Gastrocnemius medialis (tissue), 4 donors: ENCODE measurements at regions not wholly inside any gene's neighbourhood (a gene's known extent, or its start where the extent isn't known, plus 50 kb on each side); places are given as distances from the start of the nearest gene placed in this dataset.

ENCODE experiments used
- ATAC-seq, 2 donors: fragments of 150-250 bp; one replicate each; pipeline ENCODE4 v1.9.1; 2016
- DNase-seq, 2 donors: peaks; one replicate each; pipeline ENCODE4 v3.0.0-alpha.2; 2019
- H3K27ac ChIP-seq, 4 donors: fragments of 200-600 bp; sonication (generic); 1 replicate in 1 of 4; 2 replicates in 3 of 4; pipeline ENCODE4 v1.5.1; 2016 to 2018; ENCODE audit warnings: mild to moderate bottlenecking in 2 of 4, moderate library complexity in 1 of 4
- H3K27me3 ChIP-seq, 3 donors: fragments of 200-600 bp; sonication (generic) in 2 of 3; 1 replicate in 1 of 3; 2 replicates in 2 of 3; pipeline versions ENCODE4 v1.5.1 to v1.6.0; 2016 to 2019; ENCODE audit warnings: mild to moderate bottlenecking in 1 of 3, moderate library complexity in 1 of 3
- H3K36me3 ChIP-seq, 2 donors: fragments of 200-600 bp; sonication (generic) in 1 of 2; one replicate each; pipeline ENCODE4 v1.5.1; 2017 to 2018
- H3K4me1 ChIP-seq, 2 donors: fragments of 200-600 bp; sonication (generic) in 1 of 2; one replicate each; pipeline ENCODE4 v1.5.1; 2016 to 2017; ENCODE audit warnings: mild to moderate bottlenecking in 2 of 2
- H3K4me3 ChIP-seq, 4 donors: fragments of 200-600 bp; sonication (generic) in 3 of 4; 1 replicate in 1 of 4; 2 replicates in 3 of 4; pipeline ENCODE4 v1.5.1; 2016 to 2019; ENCODE audit warnings: mild to moderate bottlenecking in 2 of 4
- H3K9me3 ChIP-seq, 3 donors: fragments of 200-600 bp; sonication (generic) in 2 of 3; 1 replicate in 1 of 3; 2 replicates in 2 of 3; pipeline ENCODE4 v1.5.1; 2016 to 2019
- POLR2A ChIP-seq, 2 donors: fragments of 450-650 bp; IDR thresholded peaks; one replicate each; pipeline ENCODE4 v1.6.1; 2017; ENCODE audit warnings: antibody characterized with exemption in 2 of 2, mild to moderate bottlenecking in 2 of 2, moderate library complexity in 2 of 2
- in situ Hi-C, 4 donors: fragments of 200-750 bp; cut with MboI; loops; one replicate each; pipeline versions ENCODE4 v1.15.0 to v1.8.0; 2017; ENCODE audit warnings: low sequenced_read_pairs in 4 of 4
- intact Hi-C: fragments of 100-400 bp; cut with DNase I; formaldehyde crosslinking; loops from one replicate; pipeline ENCODE4 v1.15.1; 2023; ENCODE audit warnings: low total_unique reads
- TF ChIP-seq, protein P1 (sequence below), 5 experiments: fragments of 450-650 bp in 3 of 5; fragments of 200-600 bp in 2 of 5; sonication (generic) in 2 of 5; IDR thresholded peaks in 4 of 5; conservative IDR thresholded peaks in 1 of 5; 1 replicate in 4 of 5; 2 replicates in 1 of 5; pipeline ENCODE4 v1.5.1; 2016 to 2019; ENCODE audit warnings: antibody characterized with exemption in 5 of 5, mild to moderate bottlenecking in 3 of 5, moderate library complexity in 3 of 5

DNA sequence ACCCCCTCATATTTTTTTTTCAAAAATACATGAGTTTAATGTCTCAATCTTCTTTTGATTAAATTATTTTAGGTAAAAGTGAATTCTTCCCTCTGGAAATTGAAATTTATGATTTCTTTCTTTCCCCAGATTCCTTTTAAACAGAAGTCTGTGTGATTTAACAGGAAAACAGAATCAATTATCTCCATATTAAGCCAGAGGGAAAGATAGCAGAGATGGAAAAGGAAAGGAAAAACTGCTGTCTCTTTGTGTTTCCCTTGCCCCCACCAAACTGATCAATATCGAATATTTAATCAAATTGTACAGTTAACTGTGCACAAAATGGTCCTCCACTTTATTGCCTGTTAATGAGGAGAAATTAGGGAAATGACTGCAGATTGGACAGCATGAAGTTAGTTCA is 203.5 kb upstream of the NECTIN3 start:
- H3K9me3 ChIP-seq, result no peaks in the 10 kb centered on the region
- no peaks in the 10 kb centered on the region for H3K4me1 ChIP-seq
- in situ Hi-C loops (no loop called here), intact Hi-C loops (no loop called here)
- TF ChIP-seq POLR2A (IDR thresholded peaks at IDR 0.05), result no peak
- TF ChIP-seq, protein P1, sequence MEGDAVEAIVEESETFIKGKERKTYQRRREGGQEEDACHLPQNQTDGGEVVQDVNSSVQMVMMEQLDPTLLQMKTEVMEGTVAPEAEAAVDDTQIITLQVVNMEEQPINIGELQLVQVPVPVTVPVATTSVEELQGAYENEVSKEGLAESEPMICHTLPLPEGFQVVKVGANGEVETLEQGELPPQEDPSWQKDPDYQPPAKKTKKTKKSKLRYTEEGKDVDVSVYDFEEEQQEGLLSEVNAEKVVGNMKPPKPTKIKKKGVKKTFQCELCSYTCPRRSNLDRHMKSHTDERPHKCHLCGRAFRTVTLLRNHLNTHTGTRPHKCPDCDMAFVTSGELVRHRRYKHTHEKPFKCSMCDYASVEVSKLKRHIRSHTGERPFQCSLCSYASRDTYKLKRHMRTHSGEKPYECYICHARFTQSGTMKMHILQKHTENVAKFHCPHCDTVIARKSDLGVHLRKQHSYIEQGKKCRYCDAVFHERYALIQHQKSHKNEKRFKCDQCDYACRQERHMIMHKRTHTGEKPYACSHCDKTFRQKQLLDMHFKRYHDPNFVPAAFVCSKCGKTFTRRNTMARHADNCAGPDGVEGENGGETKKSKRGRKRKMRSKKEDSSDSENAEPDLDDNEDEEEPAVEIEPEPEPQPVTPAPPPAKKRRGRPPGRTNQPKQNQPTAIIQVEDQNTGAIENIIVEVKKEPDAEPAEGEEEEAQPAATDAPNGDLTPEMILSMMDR (IDR thresholded peaks at IDR 0.05 in 4 of 5, conservative IDR thresholded peaks at IDR 0.05 in 1 of 5), result no peak
- H3K27me3 ChIP-seq, result no peaks in the 10 kb centered on the region
- no peaks in the 10 kb centered on the region for H3K36me3 ChIP-seq
- H3K4me3 ChIP-seq, result no peak overlapping the region
- ATAC-seq, result no peak
- H3K27ac ChIP-seq, result no peak overlapping the region
- DNase-seq, result no peak

DNA sequence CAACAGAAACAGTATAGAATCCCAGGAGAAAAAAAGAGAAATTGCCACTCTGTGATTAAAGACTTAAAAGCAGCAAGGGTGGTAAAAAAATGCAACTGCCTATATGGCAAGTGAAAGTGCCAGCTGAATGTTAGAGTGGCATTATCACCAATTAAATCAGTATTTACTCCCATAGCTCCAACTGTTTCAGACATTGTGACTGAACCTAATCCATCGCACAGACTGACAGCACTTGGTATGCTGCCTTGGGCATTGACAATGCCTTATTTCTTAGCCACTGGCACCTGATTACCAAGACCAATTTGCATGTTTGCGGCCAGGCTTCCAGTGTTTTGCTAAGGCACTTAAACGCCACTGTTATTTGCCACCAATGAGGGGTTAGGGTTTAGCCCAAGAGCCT is 201.9 kb upstream of the NECTIN3 start:
- in situ Hi-C loops, result no loop called here
- intact Hi-C loops, result no loop called here
- no peak for TF ChIP-seq POLR2A (IDR thresholded peaks at IDR 0.05)
- TF ChIP-seq, protein P1 (IDR thresholded peaks at IDR 0.05 in 4 of 5, conservative IDR thresholded peaks at IDR 0.05 in 1 of 5), result no peak

DNA sequence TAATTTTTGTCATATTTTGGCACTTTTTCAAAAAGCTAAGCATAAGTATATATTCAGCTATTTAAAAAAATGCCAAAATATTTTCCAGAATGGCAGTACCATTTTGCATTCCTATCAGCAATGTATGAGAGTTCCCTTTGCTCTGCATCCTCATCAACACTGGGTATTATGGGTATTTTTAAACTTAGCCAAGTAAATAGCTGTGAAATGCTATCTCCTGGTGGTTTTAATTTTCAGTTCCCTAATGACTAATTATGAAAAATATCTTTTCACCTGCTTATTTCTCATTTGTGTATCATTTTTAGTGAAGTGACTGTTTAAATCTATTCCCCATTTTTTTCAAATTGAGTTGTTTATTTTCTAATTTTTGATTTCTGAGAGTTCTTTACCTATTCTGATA is 199.7 kb upstream of the NECTIN3 start:
- no peak for DNase-seq
- no peaks in the 10 kb centered on the region for H3K36me3 ChIP-seq
- no peaks in the 10 kb centered on the region for H3K27me3 ChIP-seq
- no peak overlapping the region for H3K27ac ChIP-seq
- no peaks in the 10 kb centered on the region for H3K9me3 ChIP-seq
- no peak for ATAC-seq
- H3K4me3 ChIP-seq, result no peak overlapping the region
- in situ Hi-C loops (no loop called here), intact Hi-C loops (no loop called here)
- no peak for TF ChIP-seq POLR2A (IDR thresholded peaks at IDR 0.05)
- TF ChIP-seq, protein P1 (IDR thresholded peaks at IDR 0.05 in 4 of 5, conservative IDR thresholded peaks at IDR 0.05 in 1 of 5), result no peak
- H3K4me1 ChIP-seq, result no peaks in the 10 kb centered on the region

More for the DNA sequence above, 201.9 kb upstream of the NECTIN3 start:
- Histone ChIP-seq H3K9me3 (no peaks in the 10 kb centered on the region), H3K36me3 (no peaks in the 10 kb centered on the region), H3K4me1 (no peaks in the 10 kb centered on the region), H3K27ac (no peak overlapping the region), H3K4me3 (no peak overlapping the region), H3K27me3 (no peaks in the 10 kb centered on the region)
- DNase-seq (no peak), ATAC-seq (no peak)

DNA sequence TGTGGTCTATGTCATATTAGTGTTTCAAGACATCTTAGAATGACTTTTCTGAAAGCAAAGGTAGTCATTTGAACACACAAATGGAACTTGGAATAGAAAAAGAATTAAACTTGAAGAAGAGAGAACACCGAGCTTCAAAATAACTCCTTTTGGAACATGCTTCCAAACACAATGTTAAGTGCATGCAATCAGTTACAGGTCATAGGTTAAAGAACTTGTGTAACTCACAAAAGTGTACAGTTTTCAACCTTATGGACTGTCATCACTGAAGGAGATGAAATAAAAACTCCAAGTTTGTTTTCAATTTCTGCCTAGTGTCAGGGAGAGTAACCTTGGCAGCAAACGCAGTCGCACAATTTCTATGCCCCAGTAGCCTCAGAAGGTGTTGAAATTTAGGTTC is 192.9 kb upstream of the NECTIN3 start:
- no peak overlapping the region for H3K4me3 ChIP-seq
- no peaks in the 10 kb centered on the region for H3K4me1 ChIP-seq
- H3K36me3 ChIP-seq, result no peaks in the 10 kb centered on the region
- H3K27me3 ChIP-seq, result no peaks in the 10 kb centered on the region
- H3K27ac ChIP-seq, result no peak overlapping the region
- H3K9me3 ChIP-seq, result no peaks in the 10 kb centered on the region
- DNase-seq, result no peak
- TF ChIP-seq, protein P1 (IDR thresholded peaks at IDR 0.05 in 4 of 5, conservative IDR thresholded peaks at IDR 0.05 in 1 of 5), result no peak
- no peak for TF ChIP-seq POLR2A (IDR thresholded peaks at IDR 0.05)
- intact Hi-C loops (no loop called here), in situ Hi-C loops (no loop called here)
- no peak for ATAC-seq

DNA sequence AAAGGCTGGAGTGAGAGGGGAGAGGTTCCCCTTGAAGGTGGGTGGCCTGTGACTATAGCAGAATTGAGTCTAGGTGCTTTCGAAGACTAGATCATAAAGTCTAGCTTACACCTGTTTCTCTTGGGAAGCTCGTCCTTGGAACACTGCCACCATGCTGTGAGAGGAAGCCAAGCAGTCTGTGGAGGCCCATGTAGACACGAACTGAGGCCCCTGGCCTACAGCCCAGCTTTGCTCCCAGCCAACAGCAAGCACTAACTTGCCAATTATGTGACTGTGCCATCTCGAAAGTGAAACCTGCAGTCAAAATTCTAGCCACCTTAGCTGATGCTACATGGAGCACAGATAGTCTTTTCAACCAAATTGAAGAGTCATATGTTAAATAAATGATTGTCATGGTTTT is 190.5 kb upstream of the NECTIN3 start:
- no peak for TF ChIP-seq POLR2A (IDR thresholded peaks at IDR 0.05)
- TF ChIP-seq, protein P1 (IDR thresholded peaks at IDR 0.05 in 4 of 5, conservative IDR thresholded peaks at IDR 0.05 in 1 of 5), result no peak
- H3K4me1 ChIP-seq, result no peaks in the 10 kb centered on the region
- H3K4me3 ChIP-seq, result no peak overlapping the region
- ATAC-seq, result peak; percentile 41 to 47
- intact Hi-C loops, result no loop called here
- no peak overlapping the region for H3K27ac ChIP-seq
- no peaks in the 10 kb centered on the region for H3K36me3 ChIP-seq
- H3K27me3 ChIP-seq, result no peaks in the 10 kb centered on the region
- peak; percentile 4 to 50 for DNase-seq
- H3K9me3 ChIP-seq, result no peaks in the 10 kb centered on the region
- in situ Hi-C loops, result no loop called here
